ENCODE measurements at regions not wholly inside any gene's neighbourhood (a gene's known extent, or its start where the extent isn't known, plus 50 kb on each side); places are given as distances from the start of the nearest gene placed in this dataset.
A peak's percentile ranks its signal among the peaks of the same experiment; 100 is the strongest.

DNA sequence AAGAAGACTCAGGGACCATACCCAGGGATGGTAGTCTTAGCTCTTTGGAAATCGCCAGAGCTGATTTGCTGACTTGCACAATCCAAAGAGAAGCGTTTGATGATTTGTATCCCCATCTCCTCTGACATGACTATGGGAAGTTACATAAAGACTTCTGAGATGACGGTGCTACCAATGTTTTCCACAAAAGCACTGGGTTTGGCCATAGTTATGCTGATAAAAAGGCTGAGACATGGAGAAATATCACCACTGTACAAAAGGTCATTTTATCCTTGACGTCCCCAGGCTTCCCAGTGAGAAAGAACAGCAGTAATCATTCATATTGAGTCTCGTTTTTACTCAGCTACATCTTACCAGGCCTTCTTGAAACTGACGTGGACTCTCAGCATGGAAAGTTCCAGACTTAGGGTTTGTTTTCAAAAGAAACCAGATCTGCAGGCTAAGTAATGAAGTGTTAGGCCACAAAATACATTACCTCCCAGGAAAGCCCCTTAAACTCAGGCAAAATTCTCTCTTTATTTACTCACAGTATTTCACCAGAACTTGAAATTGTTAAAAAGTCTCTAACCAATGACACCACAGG is 370.3 kb upstream of the JARID2 start:
- intact Hi-C loops (cut with DNase I) = no loop called here
- Histone ChIP-seq H3K36me3 (no peaks in the 10 kb centered on the region), H3K27ac (no peak overlapping the region), H3K4me1 (no peaks in the 10 kb centered on the region), H3K9me3 (no peaks in the 10 kb centered on the region), H3K4me3 (no peak overlapping the region), H3K27me3 (no peaks in the 10 kb centered on the region)
- DNase-seq (ENCODE audit: low spot score in 2 of 2) = no peak
- TF ChIP-seq, protein P1, sequence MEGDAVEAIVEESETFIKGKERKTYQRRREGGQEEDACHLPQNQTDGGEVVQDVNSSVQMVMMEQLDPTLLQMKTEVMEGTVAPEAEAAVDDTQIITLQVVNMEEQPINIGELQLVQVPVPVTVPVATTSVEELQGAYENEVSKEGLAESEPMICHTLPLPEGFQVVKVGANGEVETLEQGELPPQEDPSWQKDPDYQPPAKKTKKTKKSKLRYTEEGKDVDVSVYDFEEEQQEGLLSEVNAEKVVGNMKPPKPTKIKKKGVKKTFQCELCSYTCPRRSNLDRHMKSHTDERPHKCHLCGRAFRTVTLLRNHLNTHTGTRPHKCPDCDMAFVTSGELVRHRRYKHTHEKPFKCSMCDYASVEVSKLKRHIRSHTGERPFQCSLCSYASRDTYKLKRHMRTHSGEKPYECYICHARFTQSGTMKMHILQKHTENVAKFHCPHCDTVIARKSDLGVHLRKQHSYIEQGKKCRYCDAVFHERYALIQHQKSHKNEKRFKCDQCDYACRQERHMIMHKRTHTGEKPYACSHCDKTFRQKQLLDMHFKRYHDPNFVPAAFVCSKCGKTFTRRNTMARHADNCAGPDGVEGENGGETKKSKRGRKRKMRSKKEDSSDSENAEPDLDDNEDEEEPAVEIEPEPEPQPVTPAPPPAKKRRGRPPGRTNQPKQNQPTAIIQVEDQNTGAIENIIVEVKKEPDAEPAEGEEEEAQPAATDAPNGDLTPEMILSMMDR (IDR thresholded peaks at IDR 0.05) = no peak

DNA sequence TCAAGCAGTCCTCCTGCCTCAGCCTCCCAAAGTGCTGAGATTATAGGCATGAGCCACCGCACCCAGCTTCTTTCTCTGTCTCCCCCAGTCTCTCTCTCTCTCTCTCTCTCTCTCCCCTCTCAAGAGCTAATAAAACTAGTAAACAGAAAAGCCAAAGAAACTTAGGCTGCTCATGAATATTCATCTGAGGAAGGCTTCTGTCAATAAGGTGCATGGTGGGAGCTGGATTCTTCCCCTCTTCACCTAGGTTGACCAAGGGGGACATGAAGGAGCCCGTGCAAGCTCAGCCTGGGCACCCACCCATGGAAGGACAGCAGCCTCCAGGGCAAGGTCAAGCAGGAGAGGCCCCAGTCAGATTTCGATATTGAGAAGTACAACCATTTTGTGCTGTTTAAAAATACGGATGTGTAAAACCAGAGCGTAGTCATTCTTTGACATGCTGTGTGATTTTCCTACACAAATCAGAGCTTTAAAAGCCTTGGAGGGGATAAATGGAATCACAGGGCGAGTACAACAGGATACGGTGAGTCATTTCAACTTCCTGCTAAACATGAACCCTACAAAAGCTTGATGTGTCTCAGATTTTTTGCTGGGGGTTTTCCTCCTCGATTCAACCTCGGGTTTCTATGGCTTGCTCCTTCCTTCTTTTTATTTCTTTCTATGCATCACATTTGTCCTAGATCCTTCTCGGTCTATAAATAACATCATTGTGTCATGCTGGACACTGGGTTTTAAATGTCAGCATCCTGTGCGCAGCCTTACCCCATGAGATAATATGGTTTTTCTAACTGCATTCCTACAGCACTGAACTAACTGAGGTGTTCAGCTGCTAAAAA is 368.9 kb upstream of the JARID2 start:
- H3K9me3 ChIP-seq = no peaks in the 10 kb centered on the region
- no peak for DNase-seq (ENCODE audit: low spot score in 2 of 2)
- H3K4me3 ChIP-seq = no peak overlapping the region
- H3K27ac ChIP-seq = peak overlapping the region; percentile 46 to 62
- H3K36me3 ChIP-seq = no peaks in the 10 kb centered on the region
- H3K27me3 ChIP-seq = no peaks in the 10 kb centered on the region
- TF ChIP-seq, protein P1 (IDR thresholded peaks at IDR 0.05) = no peak
- intact Hi-C loops (cut with DNase I) = no loop called here
- no peaks in the 10 kb centered on the region for H3K4me1 ChIP-seq

DNA sequence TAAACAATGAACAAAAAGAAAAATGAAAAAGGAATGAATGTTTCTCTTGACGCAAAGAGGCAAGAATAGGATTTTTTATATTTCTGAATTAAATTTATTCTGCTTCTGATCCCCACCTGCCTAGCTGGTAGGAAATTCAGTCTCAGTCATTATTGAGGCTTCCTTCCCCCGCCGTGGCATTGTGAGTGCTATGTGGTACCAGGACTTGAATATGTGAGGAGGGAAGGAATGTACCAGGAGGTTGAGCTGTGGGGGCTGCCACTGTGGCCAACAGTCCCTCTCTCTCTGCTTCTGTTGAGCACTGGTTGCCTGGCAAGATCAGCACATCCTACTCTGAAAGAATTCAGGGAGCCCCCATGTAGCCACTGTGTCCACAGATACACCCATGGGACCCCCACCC is 368.1 kb upstream of the JARID2 start:
- H3K9me3 ChIP-seq = no peaks in the 10 kb centered on the region
- no peak overlapping the region for H3K4me3 ChIP-seq
- TF ChIP-seq, protein P1 (IDR thresholded peaks at IDR 0.05) = no peak
- peak overlapping the region; percentile 17 to 62 for H3K27ac ChIP-seq
- intact Hi-C loops (cut with DNase I) = no loop called here
- DNase-seq (ENCODE audit: low spot score in 2 of 2) = no peak
- no peaks in the 10 kb centered on the region for H3K27me3 ChIP-seq
- peaks cover 4 to 7% of the 10 kb centered on the region in 2 donors for H3K4me1 ChIP-seq
- H3K36me3 ChIP-seq = no peaks in the 10 kb centered on the region

DNA sequence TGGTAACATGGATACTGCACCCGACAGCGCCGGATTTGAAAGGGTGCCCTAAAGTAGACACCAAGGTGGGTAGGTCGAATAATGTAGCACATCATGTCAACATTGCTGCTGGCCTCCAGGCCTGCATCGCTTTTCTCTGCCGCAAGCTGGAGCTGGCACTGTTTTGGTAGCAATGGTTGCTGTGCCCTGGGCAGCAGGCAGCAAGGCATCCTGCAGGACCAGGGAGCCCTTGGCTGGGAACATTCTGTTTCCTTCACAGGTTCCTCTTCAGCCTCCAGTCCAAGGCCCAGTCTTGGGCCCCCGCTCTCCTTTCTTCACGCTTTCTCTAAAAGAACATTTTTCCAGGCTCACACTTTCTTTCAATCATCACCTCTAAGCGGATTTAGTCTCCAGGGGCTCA is 365.8 kb upstream of the JARID2 start:
- Histone ChIP-seq H3K36me3 (no peaks in the 10 kb centered on the region), H3K4me3 (no peak overlapping the region), H3K4me1 (peaks cover 5 to 14% of the 10 kb centered on the region in 2 donors), H3K27ac (peak overlapping the region in 1 of 2 donors; percentile 15), H3K9me3 (no peaks in the 10 kb centered on the region), H3K27me3 (no peaks in the 10 kb centered on the region)
- TF ChIP-seq, protein P1 (IDR thresholded peaks at IDR 0.05) = no peak
- no peak for DNase-seq (ENCODE audit: low spot score in 2 of 2)
- intact Hi-C loops (cut with DNase I) = no loop called here

DNA sequence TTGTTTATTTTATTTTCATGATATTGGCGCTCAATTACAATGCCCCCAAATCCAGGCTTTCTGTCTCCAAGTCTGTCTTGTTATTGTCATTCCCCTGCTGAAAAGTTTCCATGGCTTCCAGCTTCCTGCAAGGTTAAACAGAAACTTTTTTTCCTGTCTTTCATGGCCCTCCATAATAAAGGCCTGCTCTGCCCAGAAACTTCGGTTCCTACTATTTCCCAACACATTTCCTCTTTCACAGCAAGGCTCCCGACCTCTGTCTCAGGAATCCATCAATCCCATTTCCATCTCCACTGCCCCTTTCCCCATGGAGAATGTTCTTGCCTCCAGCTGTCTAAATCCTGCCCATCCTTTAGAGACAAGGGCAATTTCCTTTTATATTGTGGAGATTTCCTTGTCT is 365.2 kb upstream of the JARID2 start:
- no peaks in the 10 kb centered on the region for H3K36me3 ChIP-seq
- no peaks in the 10 kb centered on the region for H3K9me3 ChIP-seq
- H3K27me3 ChIP-seq = no peaks in the 10 kb centered on the region
- H3K4me1 ChIP-seq = peaks cover 5 to 14% of the 10 kb centered on the region in 2 donors
- peak overlapping the region in 1 of 2 donors; percentile 15 for H3K27ac ChIP-seq
- no peak for DNase-seq (ENCODE audit: low spot score in 2 of 2)
- intact Hi-C loops (cut with DNase I) = no loop called here
- no peak overlapping the region for H3K4me3 ChIP-seq
- TF ChIP-seq, protein P1 (IDR thresholded peaks at IDR 0.05) = no peak
